SU-DHL-6 (cell line): ENCODE measurements at regions not wholly inside any gene's neighbourhood (a gene's known extent, or its start where the extent isn't known, plus 50 kb on each side); places are given as distances from the start of the nearest gene placed in this dataset.

Experiments
- CTCF ChIP-seq: fragments of 200-600 bp; sonication (generic); IDR thresholded peaks from one replicate; pipeline ENCODE4 v1.5.1; 2017; ENCODE audit warnings: antibody characterized with exemption, mild to moderate bottlenecking, low read length, moderate library complexity; ENCODE audit not compliant: insufficient read depth, poor library complexity, severe bottlenecking
- EZH2phosphoT487 ChIP-seq: fragments of 200-600 bp; sonication (generic), shearing (Covaris generic); conservative IDR thresholded peaks from 2 replicates; pipeline ENCODE4 v1.6.1; 2018; ENCODE audit warnings: mild to moderate bottlenecking, antibody characterized with exemption, low read length, moderate library complexity, mixed read lengths

DNA sequence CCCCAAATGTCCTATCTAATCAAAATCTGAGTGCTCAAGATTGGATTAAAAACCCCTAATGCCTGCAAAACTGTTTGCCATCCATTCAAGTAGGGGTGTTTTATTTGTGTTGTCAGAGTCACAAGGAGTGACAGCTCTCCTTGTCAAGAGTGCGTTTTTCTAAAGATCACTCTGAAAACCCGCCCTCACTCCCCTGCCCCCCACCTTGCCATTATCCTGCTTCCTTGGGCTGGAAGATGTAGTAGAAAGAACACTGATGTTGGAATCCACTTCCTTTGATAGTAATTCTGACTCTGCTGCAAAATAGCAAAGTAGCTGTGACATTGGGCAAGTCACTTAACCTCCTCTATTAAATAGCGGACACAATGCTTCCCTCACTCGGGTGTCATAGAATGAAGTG lies 155.6 kb downstream of the TSN start:
- TF ChIP-seq CTCF, result no peak
- TF ChIP-seq EZH2phosphoT487, result no peak
